Fibroblast of lung (primary cell): ENCODE measurements at regions not wholly inside any gene's neighbourhood (a gene's known extent, or its start where the extent isn't known, plus 50 kb on each side); places are given as distances from the start of the nearest gene placed in this dataset.

ENCODE experiments used
- DNase-seq, 2 donors: peaks; one replicate each; pipeline versions ENCODE4 v3.0.0 to v3.0.0-alpha.2; 2010; ENCODE audit warnings: low read depth in 2 of 2
- H2AFZ ChIP-seq: 2 replicates; pipeline ENCODE4 v1.5.1; 2012; ENCODE audit warnings: low read length, control low read depth, inconsistent platforms
- H3K27ac ChIP-seq: 2 replicates; pipeline ENCODE4 v1.5.1; 2011; ENCODE audit warnings: low read length, control low read depth; ENCODE audit not compliant: insufficient read depth
- H3K27me3 ChIP-seq: 2 replicates; pipeline ENCODE4 v1.5.1; 2011; ENCODE audit warnings: mild to moderate bottlenecking, low read length; ENCODE audit not compliant: control insufficient read depth, insufficient read depth
- H3K36me3 ChIP-seq: 2 replicates; pipeline ENCODE4 v1.5.1; 2011; ENCODE audit warnings: low read length; ENCODE audit not compliant: control insufficient read depth, insufficient read depth
- H3K4me1 ChIP-seq: 2 replicates; pipeline ENCODE4 v1.5.1; 2011; ENCODE audit warnings: low read length; ENCODE audit not compliant: control insufficient read depth, insufficient read depth; ENCODE audit errors: extremely low read depth
- H3K4me2 ChIP-seq: 2 replicates; pipeline ENCODE4 v1.5.1; 2011; ENCODE audit warnings: low read length, control low read depth; ENCODE audit not compliant: insufficient read depth; ENCODE audit errors: extremely low read depth
- H3K4me3 ChIP-seq, 4 experiments: fragments of 200-600 bp in 1 of 4; sonication (generic) in 1 of 4; replicated peaks in 1 of 4; 2 replicates each; pipeline ENCODE4 v1.5.1; 2011 to 2016; ENCODE audit warnings: low read length in 4 of 4, low read depth in 3 of 4, mild to moderate bottlenecking in 3 of 4, control low read depth in 2 of 4, inconsistent platforms in 1 of 4, mixed read lengths in 1 of 4; ENCODE audit not compliant: insufficient read depth in 1 of 4; ENCODE audit errors: control extremely low read depth in 1 of 4
- H3K79me2 ChIP-seq: 2 replicates; pipeline ENCODE4 v1.5.1; 2012; ENCODE audit warnings: mild to moderate bottlenecking, low read length, inconsistent platforms; ENCODE audit not compliant: control insufficient read depth, insufficient read depth
- H3K9ac ChIP-seq: 2 replicates; pipeline ENCODE4 v1.5.1; 2011; ENCODE audit warnings: mild to moderate bottlenecking, low read length, control low read depth; ENCODE audit not compliant: insufficient read depth
- H3K9me3 ChIP-seq: 2 replicates; pipeline ENCODE4 v1.5.1; 2012; ENCODE audit warnings: low read depth, low read length; ENCODE audit not compliant: control insufficient read depth, insufficient read depth
- H4K20me1 ChIP-seq: 2 replicates; pipeline ENCODE4 v1.5.1; 2011; ENCODE audit warnings: low read length; ENCODE audit not compliant: control insufficient read depth, insufficient read depth; ENCODE audit errors: extremely low read depth
- EZH2 ChIP-seq: IDR thresholded peaks from 2 replicates; pipeline ENCODE4 v1.5.1; 2012; ENCODE audit warnings: low read length, control low read depth, mild to moderate bottlenecking; ENCODE audit errors: missing control alignments
- TF ChIP-seq, protein P1 (sequence below), 2 donors: IDR thresholded peaks in 1 of 2; conservative IDR thresholded peaks in 1 of 2; 1 replicate in 1 of 2; 2 replicates in 1 of 2; pipeline ENCODE4 v1.5.1; 2011 to 2012; ENCODE audit warnings: low read length in 2 of 2, control low read depth in 1 of 2, inconsistent platforms in 1 of 2, low read depth in 1 of 2, mild to moderate bottlenecking in 1 of 2

DNA sequence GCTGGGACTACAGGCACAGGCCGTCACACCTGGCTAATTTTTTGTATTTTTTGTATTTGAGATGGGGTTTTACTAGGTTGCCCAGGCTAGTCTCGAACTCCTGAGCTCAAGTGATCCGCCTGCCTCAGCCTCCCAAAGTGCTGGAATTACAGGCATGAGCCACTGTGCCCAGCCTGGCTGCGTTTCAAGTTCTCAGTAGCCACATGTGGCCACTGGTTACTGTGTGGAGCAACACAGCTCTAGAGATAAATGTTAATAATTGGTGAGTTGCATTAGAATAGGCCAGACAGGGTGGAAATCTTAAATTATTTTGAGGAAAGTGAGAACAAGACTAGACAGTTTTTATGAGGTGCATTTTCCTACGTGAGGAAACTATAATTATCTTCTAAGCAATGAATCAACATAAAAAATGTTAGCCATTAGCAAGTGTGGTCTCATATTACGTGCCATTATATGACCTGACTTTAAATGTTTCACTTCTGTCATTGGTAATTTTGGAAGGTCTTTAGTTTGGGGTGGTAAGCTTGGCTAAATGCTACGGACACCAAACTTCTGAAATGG, 129.6 kb downstream of the PLEKHG1 start:
- Histone ChIP-seq H3K79me2 (no peaks in the 10 kb centered on the region), H3K27ac (no peak overlapping the region), H2AFZ (no peak overlapping the region), H4K20me1 (no peaks in the 10 kb centered on the region), H3K9ac (no peak overlapping the region), H3K4me1 (no peaks in the 10 kb centered on the region), H3K36me3 (no peaks in the 10 kb centered on the region), H3K27me3 (no peaks in the 10 kb centered on the region), H3K9me3 (no peaks in the 10 kb centered on the region), H3K4me3 (no peak overlapping the region), H3K4me2 (no peak overlapping the region)
- TF ChIP-seq, protein P1, sequence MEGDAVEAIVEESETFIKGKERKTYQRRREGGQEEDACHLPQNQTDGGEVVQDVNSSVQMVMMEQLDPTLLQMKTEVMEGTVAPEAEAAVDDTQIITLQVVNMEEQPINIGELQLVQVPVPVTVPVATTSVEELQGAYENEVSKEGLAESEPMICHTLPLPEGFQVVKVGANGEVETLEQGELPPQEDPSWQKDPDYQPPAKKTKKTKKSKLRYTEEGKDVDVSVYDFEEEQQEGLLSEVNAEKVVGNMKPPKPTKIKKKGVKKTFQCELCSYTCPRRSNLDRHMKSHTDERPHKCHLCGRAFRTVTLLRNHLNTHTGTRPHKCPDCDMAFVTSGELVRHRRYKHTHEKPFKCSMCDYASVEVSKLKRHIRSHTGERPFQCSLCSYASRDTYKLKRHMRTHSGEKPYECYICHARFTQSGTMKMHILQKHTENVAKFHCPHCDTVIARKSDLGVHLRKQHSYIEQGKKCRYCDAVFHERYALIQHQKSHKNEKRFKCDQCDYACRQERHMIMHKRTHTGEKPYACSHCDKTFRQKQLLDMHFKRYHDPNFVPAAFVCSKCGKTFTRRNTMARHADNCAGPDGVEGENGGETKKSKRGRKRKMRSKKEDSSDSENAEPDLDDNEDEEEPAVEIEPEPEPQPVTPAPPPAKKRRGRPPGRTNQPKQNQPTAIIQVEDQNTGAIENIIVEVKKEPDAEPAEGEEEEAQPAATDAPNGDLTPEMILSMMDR (conservative IDR thresholded peaks at IDR 0.05 in 1 of 2, IDR thresholded peaks at IDR 0.05 in 1 of 2; ENCODE audit: low read depth in 1 of 2, low read length in 2 of 2), result no peak
- no peak for TF ChIP-seq EZH2
- DNase-seq, result no peak

DNA sequence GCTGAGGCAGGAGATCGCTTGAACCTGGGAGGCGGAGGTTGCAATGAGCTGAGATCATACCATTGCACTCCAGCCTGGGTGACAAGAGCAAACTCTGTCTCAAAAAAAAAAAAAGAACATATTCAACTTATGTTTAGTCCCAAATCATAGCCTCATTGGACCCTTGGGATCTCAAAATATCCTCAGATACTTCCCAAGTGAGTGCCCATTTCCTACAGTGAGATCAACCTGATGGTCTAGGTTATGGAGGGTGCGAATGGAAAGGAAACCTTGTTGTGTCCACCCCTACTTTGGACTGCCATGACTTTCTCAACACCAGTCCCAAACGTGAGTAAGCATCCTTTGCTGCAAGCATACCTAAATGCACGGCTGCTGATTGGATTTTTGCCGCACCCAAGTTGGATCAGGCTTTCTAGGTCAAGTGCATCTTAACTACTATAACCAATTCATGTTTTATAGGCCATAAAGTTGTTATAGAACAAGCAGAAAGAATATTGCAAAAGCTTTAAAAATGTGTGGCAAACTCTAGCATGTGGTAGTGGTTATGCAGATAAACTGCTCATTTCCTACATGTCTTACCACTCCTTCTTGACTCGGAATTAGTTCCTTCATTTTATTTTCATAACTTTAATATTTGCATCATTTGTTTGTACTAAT, 131.2 kb downstream of the PLEKHG1 start:
- H3K27ac ChIP-seq, result no peak overlapping the region
- no peaks in the 10 kb centered on the region for H3K27me3 ChIP-seq
- H3K4me3 ChIP-seq, result no peak overlapping the region
- H3K4me2 ChIP-seq, result no peak overlapping the region
- H3K79me2 ChIP-seq, result no peaks in the 10 kb centered on the region
- no peaks in the 10 kb centered on the region for H3K36me3 ChIP-seq
- DNase-seq, result no peak
- TF ChIP-seq, protein P1 (conservative IDR thresholded peaks at IDR 0.05 in 1 of 2, IDR thresholded peaks at IDR 0.05 in 1 of 2; ENCODE audit: low read depth in 1 of 2, low read length in 2 of 2), result no peak
- no peak for TF ChIP-seq EZH2
- no peaks in the 10 kb centered on the region for H4K20me1 ChIP-seq
- no peaks in the 10 kb centered on the region for H3K4me1 ChIP-seq
- H2AFZ ChIP-seq, result no peak overlapping the region
- no peak overlapping the region for H3K9ac ChIP-seq
- H3K9me3 ChIP-seq, result no peaks in the 10 kb centered on the region

DNA sequence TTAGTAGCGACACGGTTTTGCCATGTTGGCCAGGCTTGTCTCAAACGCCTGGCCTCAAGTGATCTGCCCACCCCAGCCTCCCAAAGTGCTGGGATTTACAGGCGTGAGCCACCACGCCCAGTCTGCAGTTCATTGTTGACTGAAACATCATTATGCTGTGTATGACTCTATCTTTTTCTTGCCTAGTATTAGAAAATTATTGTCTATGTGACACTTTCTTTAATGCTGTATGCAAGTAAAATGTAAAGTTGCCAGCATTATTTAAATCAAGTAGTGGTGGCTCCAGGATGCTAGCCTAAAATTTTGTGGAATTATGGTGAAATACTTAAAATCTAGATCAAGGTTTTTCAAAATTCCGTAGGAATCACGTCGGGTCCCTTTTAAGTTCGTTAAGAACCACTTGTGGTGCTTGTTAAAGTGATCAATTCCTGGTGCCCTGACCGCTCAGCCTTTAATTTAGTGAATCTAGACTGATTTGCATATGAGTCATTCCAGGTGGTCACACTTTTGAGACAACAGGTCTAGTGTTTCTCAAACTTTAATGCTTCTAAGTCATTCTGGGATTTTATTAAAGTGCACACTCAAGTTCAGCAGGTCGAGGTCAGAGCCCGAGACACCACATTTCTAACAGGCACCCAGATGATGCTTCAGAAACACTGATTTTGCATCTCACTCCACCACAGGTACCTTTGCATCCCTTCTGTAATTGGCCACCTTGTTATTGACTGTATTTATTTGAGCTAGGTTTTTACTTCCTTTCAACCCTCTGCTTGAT, 132.6 kb upstream of the MTHFD1L start:
- Histone ChIP-seq H3K27me3 (no peaks in the 10 kb centered on the region), H3K9ac (no peak overlapping the region)

More for the DNA sequence above, 132.6 kb upstream of the MTHFD1L start:
- Histone ChIP-seq H2AFZ (no peak overlapping the region), H3K9me3 (no peaks in the 10 kb centered on the region), H3K79me2 (no peaks in the 10 kb centered on the region), H3K4me2 (no peak overlapping the region), H3K4me1 (no peaks in the 10 kb centered on the region), H3K4me3 (no peak overlapping the region), H4K20me1 (no peaks in the 10 kb centered on the region), H3K36me3 (no peaks in the 10 kb centered on the region), H3K27ac (no peak overlapping the region)
- TF ChIP-seq, protein P1 (conservative IDR thresholded peaks at IDR 0.05 in 1 of 2, IDR thresholded peaks at IDR 0.05 in 1 of 2; ENCODE audit: low read depth in 1 of 2, low read length in 2 of 2), result no peak
- no peak for TF ChIP-seq EZH2
- DNase-seq, result no peak
